DMS 273 treated with DMSO at 0.1 percent for 48 hours (cell line): ENCODE measurements at regions not wholly inside any gene's neighbourhood (a gene's known extent, or its start where the extent isn't known, plus 50 kb on each side); places are given as distances from the start of the nearest gene placed in this dataset.
"Not testable (repeated sequence)": the region's sequence is repeated elsewhere in the genome, so short reads cannot be mapped to it uniquely, and the experiment has no call there.

ENCODE experiments used
- DNase-seq: peaks from one replicate; lab custom pipeline; 2025; lab: John Stamatoyannopoulos, UW

GRCh38 chr5:122600924-122601323 lies 174.0 kb upstream of the SNX2 start:
- DNase-seq: no peak

- no peak for DNase-seq
Measured at GRCh38 chr5:122602700-122603099, 172.2 kb upstream of the SNX2 start.

GRCh38 chr5:122605236-122605635 lies 169.6 kb upstream of the SNX2 start:
- DNase-seq: no peak

GRCh38 chr5:122607818-122608217 lies 167.1 kb upstream of the SNX2 start:
- DNase-seq: no peak

GRCh38 chr5:122608222-122608621 lies 166.7 kb upstream of the SNX2 start:
- no peak for DNase-seq

GRCh38 chr5:122611406-122611805 lies 163.5 kb upstream of the SNX2 start:
- DNase-seq: no peak

GRCh38 chr5:122612901-122613300 lies 162.0 kb upstream of the SNX2 start:
- DNase-seq: no peak

- DNase-seq: no peak
Measured at GRCh38 chr5:122615146-122615545, 159.7 kb upstream of the SNX2 start.

GRCh38 chr5:122615832-122616231 lies 159.0 kb upstream of the SNX2 start:
- no peak for DNase-seq

- DNase-seq: not testable (repeated sequence)
Measured at GRCh38 chr5:122618046-122618445, 156.8 kb upstream of the SNX2 start.

GRCh38 chr5:122620768-122621167 lies 154.1 kb upstream of the SNX2 start:
- DNase-seq: not testable (repeated sequence)

GRCh38 chr5:122628714-122629113 lies 146.2 kb upstream of the SNX2 start:
- not testable (repeated sequence) for DNase-seq

GRCh38 chr5:122629121-122629677 lies 145.7 kb upstream of the SNX2 start:
- no peak for DNase-seq

GRCh38 chr5:122638581-122638980 lies 136.3 kb upstream of the SNX2 start:
- DNase-seq: no peak

GRCh38 chr5:122639033-122639432 lies 135.8 kb upstream of the SNX2 start:
- DNase-seq: no peak

- no peak for DNase-seq
Measured at GRCh38 chr5:122639864-122640263, 135.0 kb upstream of the SNX2 start.

GRCh38 chr5:122649080-122649479 lies 125.8 kb upstream of the SNX2 start:
- no peak for DNase-seq

- no peak for DNase-seq
Measured at GRCh38 chr5:122653087-122654017, 121.5 kb upstream of the SNX2 start.

- no peak for DNase-seq
Measured at GRCh38 chr5:122656160-122656559, 118.7 kb upstream of the SNX2 start.

- no peak for DNase-seq
Measured at GRCh38 chr5:122656577-122656976, 118.3 kb upstream of the SNX2 start.

- DNase-seq: no peak
Measured at GRCh38 chr5:122661496-122662180, 113.2 kb upstream of the SNX2 start.

- DNase-seq: no peak
Measured at GRCh38 chr5:122665051-122665450, 109.8 kb upstream of the SNX2 start.

GRCh38 chr5:122668552-122668951 lies 106.3 kb upstream of the SNX2 start:
- DNase-seq: no peak
